VCaP (cell line): ENCODE measurements at regions not wholly inside any gene's neighbourhood (a gene's known extent, or its start where the extent isn't known, plus 50 kb on each side); places are given as distances from the start of the nearest gene placed in this dataset.

Experiments
- H3K27ac ChIP-seq: fragments of 450-650 bp; 2 replicates; pipeline ENCODE4 v1.5.1; 2017
- CTCF ChIP-seq: fragments of 450-650 bp; conservative IDR thresholded peaks from 2 replicates; pipeline ENCODE4 v1.5.1; 2017; ENCODE audit warnings: mild to moderate bottlenecking, moderate library complexity

- TF ChIP-seq CTCF: no peak
- no peak overlapping the region for H3K27ac ChIP-seq
Measured at GRCh38 chrX:109843963-109844751, 111.1 kb upstream of the ACSL4 start.

- TF ChIP-seq CTCF: no peak
- no peak overlapping the region for H3K27ac ChIP-seq
Measured at GRCh38 chrX:109844986-109845385, 111.9 kb upstream of the ACSL4 start.

- no peak overlapping the region for H3K27ac ChIP-seq
- no peak for TF ChIP-seq CTCF
Measured at GRCh38 chrX:109845996-109846395, 112.9 kb upstream of the ACSL4 start.

- H3K27ac ChIP-seq: no peak overlapping the region
- no peak for TF ChIP-seq CTCF
Measured at GRCh38 chrX:109847257-109848187, 114.5 kb upstream of the ACSL4 start.

- H3K27ac ChIP-seq: no peak overlapping the region
- TF ChIP-seq CTCF: no peak
Measured at GRCh38 chrX:109848461-109849050, 115.5 kb upstream of the ACSL4 start.

- TF ChIP-seq CTCF: no peak
- H3K27ac ChIP-seq: no peak overlapping the region
Measured at GRCh38 chrX:109854096-109854495, 121.0 kb upstream of the ACSL4 start.

- TF ChIP-seq CTCF: no peak
- H3K27ac ChIP-seq: no peak overlapping the region
Measured at GRCh38 chrX:109855501-109855900, 122.4 kb upstream of the ACSL4 start.
